Stimulated activated CD4-positive, alpha-beta T cell treated with anti-CD3 and anti-CD28 coated beads, Interleukin-1b, Interleukin-23, amount 100 ng/mL, for 24 hours (primary cell): ENCODE measurements at regions not wholly inside any gene's neighbourhood (a gene's known extent, or its start where the extent isn't known, plus 50 kb on each side); places are given as distances from the start of the nearest gene placed in this dataset.
"Not testable (repeated sequence)": the region's sequence is repeated elsewhere in the genome, so short reads cannot be mapped to it uniquely, and the experiment has no call there.

Experiments
- DNase-seq, 4 experiments: peaks; one replicate each; pipeline ENCODE4 v3.0.0-alpha.2; 2020; ENCODE audit warnings: low read depth in 4 of 4, low spot score in 1 of 4

- DNase-seq, result no peak
Observed at GRCh38 chr1:208688656-208689315, 444.6 kb upstream of the PLXNA2 start.

- DNase-seq, result no peak
Observed at GRCh38 chr1:208691012-208691411, 446.8 kb upstream of the PLXNA2 start.

DNA sequence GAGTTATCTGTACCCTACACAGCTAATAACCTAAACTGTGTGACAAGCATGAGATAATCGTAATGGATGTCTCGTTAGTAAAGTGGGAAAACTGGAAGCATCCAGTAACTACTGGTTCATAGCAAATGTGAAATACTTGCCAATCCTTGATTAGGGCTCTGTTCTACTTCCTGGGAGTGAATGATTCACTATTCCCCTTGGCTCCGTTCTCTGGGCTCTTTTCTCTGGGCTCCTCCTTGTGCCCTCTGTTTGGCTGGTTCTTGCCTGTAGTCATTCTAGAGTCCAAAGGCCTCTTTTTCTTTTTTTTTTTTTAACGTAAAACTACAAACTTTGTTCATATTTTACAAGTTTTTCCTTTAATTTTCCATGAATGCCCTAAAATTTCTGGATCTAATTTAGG is 465.8 kb upstream of the PLXNA2 start:
- DNase-seq, result no peak

DNA sequence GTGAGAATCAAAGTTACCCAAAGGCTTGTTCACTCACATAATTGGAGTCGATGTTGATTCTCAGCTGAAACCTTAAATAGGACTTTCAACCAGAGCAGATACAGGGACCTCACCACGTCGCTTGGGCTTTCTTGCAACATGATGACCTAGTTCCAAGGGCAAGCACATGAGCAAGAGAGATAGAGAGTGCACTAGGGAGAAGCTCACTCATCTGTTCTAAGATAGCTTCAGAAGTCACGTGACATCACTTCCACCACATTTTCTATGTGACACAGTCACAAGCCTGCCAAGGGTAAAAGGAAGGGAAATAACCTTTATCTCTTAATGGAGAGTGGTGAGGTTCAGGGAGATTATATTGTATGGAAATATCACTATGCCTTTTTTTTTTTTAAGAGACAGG is 470.1 kb upstream of the PLXNA2 start:
- no peak for DNase-seq

GRCh38 chr1:208717525-208717924 is 473.3 kb upstream of the PLXNA2 start:
- no peak for DNase-seq

- no peak for DNase-seq
Observed at GRCh38 chr1:208722592-208722991, 478.4 kb upstream of the PLXNA2 start.

DNA sequence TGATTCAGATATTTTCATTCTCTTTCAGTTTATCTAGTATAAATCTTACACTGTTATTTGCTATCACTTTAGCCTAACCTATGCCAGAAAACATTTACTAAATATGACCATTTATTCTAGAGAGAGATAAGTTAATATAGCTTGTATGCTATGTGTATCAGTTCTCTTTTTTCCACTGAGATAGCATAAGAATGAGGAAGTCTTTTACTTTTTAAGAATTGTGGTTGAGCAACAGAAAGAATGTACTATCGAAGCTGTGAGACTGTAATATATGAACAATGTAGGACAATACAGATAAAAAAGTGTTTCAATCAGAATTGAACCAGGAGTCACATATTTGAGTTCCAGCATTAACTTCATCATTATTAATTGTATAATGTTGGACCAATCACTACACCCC is 479.9 kb upstream of the PLXNA2 start:
- DNase-seq, result no peak

DNA sequence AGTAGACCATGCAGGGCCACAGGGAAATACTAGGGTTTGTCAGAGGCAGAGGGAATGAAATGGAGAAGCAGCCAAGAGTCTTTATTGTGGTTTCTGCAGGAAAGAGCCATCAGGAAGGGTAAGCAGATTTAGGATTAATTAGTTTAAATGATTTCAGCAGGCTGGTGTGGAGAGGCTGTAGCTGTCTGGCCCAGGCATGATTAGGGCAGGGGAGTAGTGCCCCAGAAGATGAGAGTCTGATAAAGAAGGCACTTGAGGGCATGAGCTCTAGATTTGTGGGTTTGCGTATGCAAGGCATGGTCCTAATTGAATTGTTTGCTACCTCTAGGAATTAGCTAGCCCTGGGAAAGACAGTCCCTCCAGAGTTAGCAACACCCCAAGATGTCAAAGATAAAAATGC is 484.6 kb upstream of the PLXNA2 start:
- no peak for DNase-seq

GRCh38 chr1:208731981-208732821 is 488.0 kb upstream of the PLXNA2 start:
- DNase-seq, result no peak

GRCh38 chr1:208737161-208737560 is 493.0 kb upstream of the PLXNA2 start:
- no peak for DNase-seq

- no peak for DNase-seq
Observed at GRCh38 chr1:208737922-208738321, 493.7 kb upstream of the PLXNA2 start.

- DNase-seq, result not testable (repeated sequence)
Observed at GRCh38 chr1:208739636-208740035, 495.5 kb upstream of the PLXNA2 start.

DNA sequence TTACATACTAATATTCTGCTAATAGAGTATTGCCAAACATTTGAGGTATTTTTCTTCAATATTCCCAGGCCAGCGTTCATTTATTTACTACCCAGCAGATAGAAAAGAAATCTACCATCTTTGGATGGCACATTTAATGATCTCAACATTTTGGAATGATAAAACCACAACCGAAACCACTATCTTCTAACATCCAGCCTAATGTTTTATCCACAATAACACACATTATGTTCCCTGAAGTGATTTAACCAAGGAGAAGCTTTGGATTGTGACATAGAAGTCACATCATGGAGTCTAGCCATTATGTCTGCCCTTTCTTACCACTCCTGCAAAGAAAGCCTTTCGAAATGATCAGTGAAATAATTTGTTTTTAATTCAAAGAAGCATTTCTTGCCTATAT is 497.1 kb upstream of the PLXNA2 start:
- no peak for DNase-seq

DNA sequence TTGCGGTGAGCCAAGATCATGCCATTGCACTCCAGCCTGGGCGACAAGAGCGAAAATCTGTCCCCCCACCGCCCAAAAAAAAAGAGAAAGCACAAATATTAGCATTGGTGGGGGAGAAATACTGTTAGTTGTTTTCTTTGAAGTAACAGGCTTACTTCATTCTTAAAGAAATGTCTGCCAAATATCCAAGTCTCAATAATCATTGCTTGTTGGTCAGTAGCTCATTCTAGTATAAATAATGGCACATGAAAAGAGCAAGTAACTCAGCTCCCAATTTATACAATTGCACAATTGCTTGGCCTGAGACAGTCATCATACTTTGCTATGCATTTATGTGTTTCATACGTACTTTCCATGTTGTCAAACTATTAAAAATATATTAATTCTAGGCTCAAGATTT is 499.2 kb upstream of the PLXNA2 start:
- no peak for DNase-seq

DNA sequence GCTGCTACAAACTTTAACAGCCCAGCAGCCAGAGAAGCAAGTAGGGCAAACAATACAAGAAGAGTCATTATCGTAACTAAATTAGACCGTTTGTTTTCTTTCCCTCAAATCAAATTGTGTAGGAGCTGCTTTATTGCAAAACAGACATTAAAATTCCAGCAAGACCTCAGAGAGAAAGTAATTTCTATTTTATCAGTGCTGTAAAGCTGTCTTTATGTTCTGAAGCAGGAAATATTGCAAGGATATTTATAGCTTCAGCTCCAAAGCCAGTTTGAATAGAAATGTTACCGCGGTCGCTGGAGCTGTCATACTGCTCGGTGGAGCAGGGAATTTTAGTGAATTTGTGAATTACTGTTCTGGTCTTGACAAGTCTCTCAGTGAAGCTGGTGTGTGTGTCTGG is 503.8 kb upstream of the PLXNA2 start:
- no peak for DNase-seq

DNA sequence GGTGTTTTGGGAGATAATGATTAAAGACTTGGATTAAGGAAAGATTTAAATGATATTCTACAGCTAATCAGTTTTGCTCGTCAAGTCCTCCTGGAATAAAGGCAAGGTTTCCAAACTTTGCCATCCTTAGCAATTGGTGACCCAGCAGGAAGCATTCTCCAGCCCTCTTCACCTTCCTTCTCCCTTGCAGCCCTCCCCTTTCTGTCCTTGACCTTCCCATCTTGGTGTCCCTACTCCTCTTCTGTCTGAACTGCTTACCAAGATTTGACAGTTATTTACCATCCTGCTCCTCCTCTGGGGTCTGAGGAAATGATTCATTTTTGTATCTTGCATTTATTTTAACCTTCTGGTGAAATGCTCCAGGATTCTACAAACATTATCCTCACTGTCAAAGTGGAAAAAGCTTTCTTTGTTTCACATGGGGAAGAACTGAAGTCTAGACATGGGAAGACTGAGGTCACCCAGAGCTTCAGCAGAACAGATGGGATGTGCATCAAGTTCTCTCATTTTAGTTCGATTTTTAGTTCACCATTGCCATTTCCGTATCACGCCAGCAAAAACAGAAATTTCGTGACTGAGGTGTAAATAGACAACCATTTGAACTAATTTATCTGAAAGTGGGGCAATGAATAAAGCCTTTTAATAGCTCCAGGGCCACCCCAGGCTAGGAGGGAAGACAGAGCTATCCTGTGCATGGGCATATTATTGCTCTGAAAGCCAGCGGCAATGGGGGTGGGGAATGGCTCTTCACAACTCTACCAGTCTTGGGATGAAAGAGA is 504.4 kb upstream of the PLXNA2 start:
- DNase-seq, result no peak

- DNase-seq, result no peak
Observed at GRCh38 chr1:208756339-208756981, 512.3 kb upstream of the PLXNA2 start.

GRCh38 chr1:208757846-208758245 is 513.7 kb upstream of the PLXNA2 start:
- no peak for DNase-seq

DNA sequence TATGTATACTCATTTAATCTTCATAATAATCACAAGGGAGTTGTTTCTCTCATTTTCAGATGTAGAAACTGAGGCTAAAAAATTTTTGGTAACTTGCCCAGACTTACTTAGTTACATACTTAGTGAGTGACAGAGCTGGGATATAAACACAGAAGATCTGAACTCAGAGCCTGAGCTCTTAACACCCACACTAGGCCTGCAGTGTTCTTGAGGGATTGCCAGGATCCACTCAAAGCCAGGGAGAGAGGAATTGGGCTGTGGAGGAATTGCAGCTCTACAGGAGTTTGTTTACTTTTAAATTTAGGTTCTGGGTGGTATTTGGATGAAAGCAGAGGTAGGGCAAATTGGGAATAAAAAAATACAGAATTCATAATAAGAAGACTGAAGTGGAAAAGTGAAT is 515.1 kb upstream of the PLXNA2 start:
- DNase-seq, result no peak

GRCh38 chr1:208763971-208764370 is 519.8 kb upstream of the PLXNA2 start:
- DNase-seq, result no peak

- no peak for DNase-seq
Observed at GRCh38 chr1:208766832-208767231, 522.6 kb upstream of the PLXNA2 start.
